ENCODE measurements at regions not wholly inside any gene's neighbourhood (a gene's known extent, or its start where the extent isn't known, plus 50 kb on each side); places are given as distances from the start of the nearest gene placed in this dataset.

- H3K4me2 ChIP-seq, result no peak overlapping the region
- no peak overlapping the region for H2AFZ ChIP-seq (ENCODE audit: low read depth)
- no peaks in the 10 kb centered on the region for H3K4me1 ChIP-seq (ENCODE audit: low read depth, poor library complexity, severe bottlenecking)
- no peaks in the 10 kb centered on the region for H4K20me1 ChIP-seq (ENCODE audit: insufficient read depth)
- no peak overlapping the region for H3K27ac ChIP-seq
- no peak overlapping the region for H3K9ac ChIP-seq
- peaks cover 53% of the 10 kb centered on the region for H3K27me3 ChIP-seq (ENCODE audit: insufficient read depth, low read depth)
- TF ChIP-seq CTCF (conservative IDR thresholded peaks at IDR 0.05; ENCODE audit: low read depth, low read length), result no peak
- H3K79me2 ChIP-seq (ENCODE audit: insufficient read depth, low read depth), result no peaks in the 10 kb centered on the region
- no peak overlapping the region for H3K4me3 ChIP-seq (IDR thresholded peaks at IDR 0.05; ENCODE audit: insufficient read depth, low read depth, low read length)
- no peaks in the 10 kb centered on the region for H3K36me3 ChIP-seq (ENCODE audit: insufficient read depth)
Observed at GRCh38 chr7:157467496-157468212, 130.8 kb downstream of the DNAJB6 start.

- no peak for TF ChIP-seq CTCF (conservative IDR thresholded peaks at IDR 0.05; ENCODE audit: low read depth, low read length)
- no peaks in the 10 kb centered on the region for H3K79me2 ChIP-seq (ENCODE audit: insufficient read depth, low read depth)
- H3K36me3 ChIP-seq (ENCODE audit: insufficient read depth), result no peaks in the 10 kb centered on the region
- peaks cover 53% of the 10 kb centered on the region for H3K27me3 ChIP-seq (ENCODE audit: insufficient read depth, low read depth)
- no peaks in the 10 kb centered on the region for H4K20me1 ChIP-seq (ENCODE audit: insufficient read depth)
- no peak overlapping the region for H3K4me2 ChIP-seq
- H3K4me1 ChIP-seq (ENCODE audit: low read depth, poor library complexity, severe bottlenecking), result no peaks in the 10 kb centered on the region
- no peak overlapping the region for H3K27ac ChIP-seq
- no peak overlapping the region for H2AFZ ChIP-seq (ENCODE audit: low read depth)
- no peak overlapping the region for H3K4me3 ChIP-seq (IDR thresholded peaks at IDR 0.05; ENCODE audit: insufficient read depth, low read depth, low read length)
- H3K9ac ChIP-seq, result no peak overlapping the region
Observed at GRCh38 chr7:157468221-157469111, 131.7 kb downstream of the DNAJB6 start.

GRCh38 chr7:157469181-157470016 lies 132.6 kb downstream of the DNAJB6 start:
- Histone ChIP-seq H3K4me1 (ENCODE audit: low read depth, poor library complexity, severe bottlenecking) (no peaks in the 10 kb centered on the region), H3K27me3 (ENCODE audit: insufficient read depth, low read depth) (peaks cover 48% of the 10 kb centered on the region), H3K36me3 (ENCODE audit: insufficient read depth) (no peaks in the 10 kb centered on the region), H3K79me2 (ENCODE audit: insufficient read depth, low read depth) (no peaks in the 10 kb centered on the region), H4K20me1 (ENCODE audit: insufficient read depth) (no peaks in the 10 kb centered on the region), H3K4me3 (IDR thresholded peaks at IDR 0.05; ENCODE audit: insufficient read depth, low read depth, low read length) (no peak overlapping the region), H3K27ac (no peak overlapping the region), H3K4me2 (no peak overlapping the region), H2AFZ (ENCODE audit: low read depth) (no peak overlapping the region), H3K9ac (no peak overlapping the region)
- no peak for TF ChIP-seq CTCF (conservative IDR thresholded peaks at IDR 0.05; ENCODE audit: low read depth, low read length)

- Histone ChIP-seq H3K36me3 (ENCODE audit: insufficient read depth) (no peaks in the 10 kb centered on the region), H3K27me3 (ENCODE audit: insufficient read depth, low read depth) (peaks cover 43% of the 10 kb centered on the region), H3K79me2 (ENCODE audit: insufficient read depth, low read depth) (no peaks in the 10 kb centered on the region), H4K20me1 (ENCODE audit: insufficient read depth) (no peaks in the 10 kb centered on the region), H3K9ac (no peak overlapping the region), H3K4me1 (ENCODE audit: low read depth, poor library complexity, severe bottlenecking) (no peaks in the 10 kb centered on the region), H2AFZ (ENCODE audit: low read depth) (no peak overlapping the region), H3K4me2 (no peak overlapping the region), H3K4me3 (IDR thresholded peaks at IDR 0.05; ENCODE audit: insufficient read depth, low read depth, low read length) (no peak overlapping the region), H3K27ac (no peak overlapping the region)
- no peak for TF ChIP-seq CTCF (conservative IDR thresholded peaks at IDR 0.05; ENCODE audit: low read depth, low read length)
Observed at GRCh38 chr7:157470017-157470322, 133.2 kb downstream of the DNAJB6 start.

All from KMS-11 (cell line).